DND-41 (cell line): ENCODE measurements at regions not wholly inside any gene's neighbourhood (a gene's known extent, or its start where the extent isn't known, plus 50 kb on each side); places are given as distances from the start of the nearest gene placed in this dataset.
A peak's percentile ranks its signal among the peaks of the same experiment; 100 is the strongest.

ENCODE experiments used
- ATAC-seq: fragments of 200-7000 bp; cut with Tn5 transposase; 3 replicates; pipeline ENCODE4 v1.9.1; 2021; ENCODE audit warnings: low read depth; ENCODE audit not compliant: insufficient read depth
- DNase-seq: peaks from one replicate; pipeline ENCODE4 v3.0.0-alpha.2; 2020
- H2AFZ ChIP-seq: 2 replicates; pipeline ENCODE4 v1.6.0; 2012; ENCODE audit warnings: low read depth, low read length
- H3K27ac ChIP-seq: 2 replicates; pipeline ENCODE4 v1.5.1; 2012; ENCODE audit warnings: low read length, inconsistent platforms
- H3K27me3 ChIP-seq: fragments of 200-600 bp; sonication (generic); 2 replicates; pipeline ENCODE4 v1.6.0; 2012; ENCODE audit warnings: low read length, mild to moderate bottlenecking, inconsistent platforms; ENCODE audit not compliant: insufficient read depth, poor library complexity
- H3K36me3 ChIP-seq: 2 replicates; pipeline ENCODE4 v1.5.1; 2012; ENCODE audit warnings: low read length, inconsistent platforms; ENCODE audit not compliant: insufficient read depth
- H3K4me1 ChIP-seq: 2 replicates; pipeline ENCODE4 v1.5.1; 2012; ENCODE audit warnings: mild to moderate bottlenecking, low read length; ENCODE audit not compliant: insufficient read depth
- H3K4me2 ChIP-seq: 2 replicates; pipeline ENCODE4 v1.6.0; 2012; ENCODE audit warnings: mild to moderate bottlenecking, moderate library complexity, low read length, inconsistent platforms; ENCODE audit not compliant: insufficient read depth
- H3K4me3 ChIP-seq, 2 experiments: fragments of 200-600 bp in 1 of 2; shearing (Covaris generic) in 1 of 2; 2 replicates each; pipeline ENCODE4 v1.5.1; 2012 to 2016; ENCODE audit warnings: inconsistent platforms in 2 of 2, low read length in 2 of 2, mild to moderate bottlenecking in 2 of 2, low read depth in 1 of 2, moderate library complexity in 1 of 2
- H3K79me2 ChIP-seq: 2 replicates; pipeline ENCODE4 v1.6.0; 2012; ENCODE audit warnings: low read length, inconsistent platforms; ENCODE audit not compliant: insufficient read depth
- H3K9ac ChIP-seq: 2 replicates; pipeline ENCODE4 v1.6.0; 2012; ENCODE audit warnings: low read depth, mild to moderate bottlenecking, inconsistent platforms, low read length, moderate library complexity
- H3K9me3 ChIP-seq: 2 replicates; pipeline ENCODE4 v1.5.1; 2012; ENCODE audit warnings: low read length, moderate library complexity, mild to moderate bottlenecking, inconsistent platforms; ENCODE audit not compliant: insufficient read depth, severe bottlenecking
- H4K20me1 ChIP-seq: 2 replicates; pipeline ENCODE4 v1.6.0; 2012; ENCODE audit warnings: low read length; ENCODE audit not compliant: insufficient read depth
- EZH2 ChIP-seq: IDR thresholded peaks from 3 replicates; pipeline ENCODE4 v1.6.1; 2012; ENCODE audit warnings: borderline replicate concordance, low read depth, mild to moderate bottlenecking, moderate library complexity, low read length, inconsistent platforms; ENCODE audit not compliant: severe bottlenecking
- TF ChIP-seq, protein P1 (sequence below): IDR thresholded peaks from 2 replicates; pipeline ENCODE4 v1.5.1; 2012; ENCODE audit warnings: borderline replicate concordance, low read length, moderate library complexity, mild to moderate bottlenecking; ENCODE audit not compliant: poor library complexity, severe bottlenecking; ENCODE audit errors: extremely low read depth

DNA sequence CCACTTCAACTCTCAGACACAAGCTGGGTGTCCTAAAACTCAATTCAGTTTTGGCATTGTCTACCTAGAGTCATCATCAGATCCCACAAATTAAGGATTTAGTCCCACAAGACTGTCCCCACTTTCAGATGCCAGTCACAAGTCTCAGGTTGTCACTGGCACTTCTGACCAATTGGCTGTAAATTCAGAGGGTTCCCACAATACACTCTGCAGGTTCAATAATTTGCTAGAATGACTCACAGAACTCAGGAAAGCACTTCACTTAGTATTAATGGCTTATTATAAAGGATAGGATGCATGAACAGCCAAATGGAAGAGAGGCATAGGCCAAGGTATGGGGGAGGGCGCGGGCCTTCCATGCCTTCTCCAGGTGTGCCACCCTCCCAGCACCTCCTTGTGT lies 209.1 kb downstream of the SREK1 start:
- H3K79me2 ChIP-seq, result no peaks in the 10 kb centered on the region
- H3K9ac ChIP-seq, result no peak overlapping the region
- TF ChIP-seq, protein P1, sequence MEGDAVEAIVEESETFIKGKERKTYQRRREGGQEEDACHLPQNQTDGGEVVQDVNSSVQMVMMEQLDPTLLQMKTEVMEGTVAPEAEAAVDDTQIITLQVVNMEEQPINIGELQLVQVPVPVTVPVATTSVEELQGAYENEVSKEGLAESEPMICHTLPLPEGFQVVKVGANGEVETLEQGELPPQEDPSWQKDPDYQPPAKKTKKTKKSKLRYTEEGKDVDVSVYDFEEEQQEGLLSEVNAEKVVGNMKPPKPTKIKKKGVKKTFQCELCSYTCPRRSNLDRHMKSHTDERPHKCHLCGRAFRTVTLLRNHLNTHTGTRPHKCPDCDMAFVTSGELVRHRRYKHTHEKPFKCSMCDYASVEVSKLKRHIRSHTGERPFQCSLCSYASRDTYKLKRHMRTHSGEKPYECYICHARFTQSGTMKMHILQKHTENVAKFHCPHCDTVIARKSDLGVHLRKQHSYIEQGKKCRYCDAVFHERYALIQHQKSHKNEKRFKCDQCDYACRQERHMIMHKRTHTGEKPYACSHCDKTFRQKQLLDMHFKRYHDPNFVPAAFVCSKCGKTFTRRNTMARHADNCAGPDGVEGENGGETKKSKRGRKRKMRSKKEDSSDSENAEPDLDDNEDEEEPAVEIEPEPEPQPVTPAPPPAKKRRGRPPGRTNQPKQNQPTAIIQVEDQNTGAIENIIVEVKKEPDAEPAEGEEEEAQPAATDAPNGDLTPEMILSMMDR, result no peak
- no peak for TF ChIP-seq EZH2
- no peak for DNase-seq
- no peaks in the 10 kb centered on the region for H3K27me3 ChIP-seq
- H3K27ac ChIP-seq, result no peak overlapping the region
- H4K20me1 ChIP-seq, result no peaks in the 10 kb centered on the region
- no peak overlapping the region for H2AFZ ChIP-seq
- no peak overlapping the region for H3K4me2 ChIP-seq
- H3K4me3 ChIP-seq, result no peak overlapping the region
- no peaks in the 10 kb centered on the region for H3K36me3 ChIP-seq
- ATAC-seq, result no peak
- H3K4me1 ChIP-seq, result peaks cover 8% of the 10 kb centered on the region; the same call in 1 of the 2 replicates
- H3K9me3 ChIP-seq, result no peaks in the 10 kb centered on the region

- H3K4me1 ChIP-seq, result peaks cover 8% of the 10 kb centered on the region; the same call in 1 of the 2 replicates
- H3K4me2 ChIP-seq, result no peak overlapping the region
- no peak overlapping the region for H3K9ac ChIP-seq
- no peaks in the 10 kb centered on the region for H3K36me3 ChIP-seq
- H4K20me1 ChIP-seq, result no peaks in the 10 kb centered on the region
- H3K27ac ChIP-seq, result no peak overlapping the region
- peak; percentile 32 for DNase-seq
- ATAC-seq, result peak; percentile 49; the same call in 1 of the 3 replicates
- no peaks in the 10 kb centered on the region for H3K9me3 ChIP-seq
- H3K27me3 ChIP-seq, result no peaks in the 10 kb centered on the region
- no peak for TF ChIP-seq EZH2
- TF ChIP-seq, protein P1, result no peak
- no peak overlapping the region for H2AFZ ChIP-seq
- H3K79me2 ChIP-seq, result no peaks in the 10 kb centered on the region
- no peak overlapping the region for H3K4me3 ChIP-seq
Observed at GRCh38 chr5:66354422-66354821, 210.3 kb downstream of the SREK1 start.

- H3K9ac ChIP-seq, result no peak overlapping the region
- peaks cover 8% of the 10 kb centered on the region; the same call in 1 of the 2 replicates for H3K4me1 ChIP-seq
- no peaks in the 10 kb centered on the region for H4K20me1 ChIP-seq
- TF ChIP-seq, protein P1, result no peak
- TF ChIP-seq EZH2, result no peak
- H3K79me2 ChIP-seq, result no peaks in the 10 kb centered on the region
- DNase-seq (no peak), ATAC-seq (no peak)
- H3K27ac ChIP-seq, result no peak overlapping the region
- H3K36me3 ChIP-seq, result no peaks in the 10 kb centered on the region
- H3K27me3 ChIP-seq, result no peaks in the 10 kb centered on the region
- H3K4me2 ChIP-seq, result no peak overlapping the region
- H2AFZ ChIP-seq, result no peak overlapping the region
- no peaks in the 10 kb centered on the region for H3K9me3 ChIP-seq
- no peak overlapping the region for H3K4me3 ChIP-seq
Observed at GRCh38 chr5:66356011-66356565, 212.0 kb downstream of the SREK1 start.

- no peak overlapping the region for H3K9ac ChIP-seq
- H3K4me3 ChIP-seq, result no peak overlapping the region
- H3K27me3 ChIP-seq, result no peaks in the 10 kb centered on the region
- H3K27ac ChIP-seq, result no peak overlapping the region
- TF ChIP-seq, protein P1, result no peak
- TF ChIP-seq EZH2, result no peak
- H3K36me3 ChIP-seq, result no peaks in the 10 kb centered on the region
- peaks cover 8% of the 10 kb centered on the region; the same call in 1 of the 2 replicates for H3K4me1 ChIP-seq
- H3K79me2 ChIP-seq, result no peaks in the 10 kb centered on the region
- H3K4me2 ChIP-seq, result no peak overlapping the region
- ATAC-seq (no peak), DNase-seq (no peak)
- no peaks in the 10 kb centered on the region for H4K20me1 ChIP-seq
- H3K9me3 ChIP-seq, result no peaks in the 10 kb centered on the region
- H2AFZ ChIP-seq, result no peak overlapping the region
Observed at GRCh38 chr5:66358741-66359140, 214.6 kb downstream of the SREK1 start.
